Dermis microvascular lymphatic vessel endothelial cell (primary cell): ENCODE measurements at regions not wholly inside any gene's neighbourhood (a gene's known extent, or its start where the extent isn't known, plus 50 kb on each side); places are given as distances from the start of the nearest gene placed in this dataset.

Source experiments
- DNase-seq, 2 donors: peaks; one replicate each; pipeline versions ENCODE4 v3.0.0 to v3.0.0-alpha.2; 2010; ENCODE audit warnings: low read depth in 2 of 2

GRCh38 chr10:2462581-2462980 is 604.8 kb upstream of the PFKP start:
- DNase-seq: no peak

- no peak for DNase-seq
Measured at GRCh38 chr10:2460812-2461211, 606.5 kb upstream of the PFKP start.

GRCh38 chr10:2459713-2460112 is 607.6 kb upstream of the PFKP start:
- no peak for DNase-seq

GRCh38 chr10:2456834-2457233 is 610.5 kb upstream of the PFKP start:
- DNase-seq: no peak

- DNase-seq: no peak
Measured at GRCh38 chr10:2445370-2445769, 622.0 kb upstream of the PFKP start.

GRCh38 chr10:2439983-2440382 is 627.4 kb upstream of the PFKP start:
- DNase-seq: no peak

GRCh38 chr10:2439000-2439399 is 628.3 kb upstream of the PFKP start:
- no peak for DNase-seq

GRCh38 chr10:2438248-2438939 is 629.0 kb upstream of the PFKP start:
- DNase-seq: no peak

GRCh38 chr10:2436933-2437332 is 630.4 kb upstream of the PFKP start:
- no peak for DNase-seq

GRCh38 chr10:2431961-2432360 is 635.4 kb upstream of the PFKP start:
- no peak for DNase-seq

- DNase-seq: no peak
Measured at GRCh38 chr10:2427412-2427811, 639.9 kb upstream of the PFKP start.

GRCh38 chr10:2425320-2425719 is 642.0 kb upstream of the PFKP start:
- no peak for DNase-seq

GRCh38 chr10:2414562-2414961 is 652.8 kb upstream of the PFKP start:
- no peak for DNase-seq

- no peak for DNase-seq
Measured at GRCh38 chr10:2414039-2414438, 653.3 kb upstream of the PFKP start.

GRCh38 chr10:2410049-2410448 is 657.3 kb upstream of the PFKP start:
- no peak for DNase-seq

GRCh38 chr10:2401459-2401858 is 664.1 kb upstream of the ADARB2 start:
- no peak for DNase-seq

- DNase-seq: no peak
Measured at GRCh38 chr10:2399482-2399881, 662.2 kb upstream of the ADARB2 start.

- DNase-seq: peak in 1 of 2 donors; percentile 0
Measured at GRCh38 chr10:2392145-2392812, 655.0 kb upstream of the ADARB2 start.

GRCh38 chr10:2387672-2388071 is 650.3 kb upstream of the ADARB2 start:
- no peak for DNase-seq

GRCh38 chr10:2387261-2387660 is 649.9 kb upstream of the ADARB2 start:
- no peak for DNase-seq

GRCh38 chr10:2380218-2380617 is 642.9 kb upstream of the ADARB2 start:
- DNase-seq: no peak

- DNase-seq: no peak
Measured at GRCh38 chr10:2367083-2367482, 629.8 kb upstream of the ADARB2 start.

GRCh38 chr10:2366264-2366931 is 629.1 kb upstream of the ADARB2 start:
- DNase-seq: no peak
